ENCODE measurements at regions not wholly inside any gene's neighbourhood (a gene's known extent, or its start where the extent isn't known, plus 50 kb on each side); places are given as distances from the start of the nearest gene placed in this dataset.

DNA sequence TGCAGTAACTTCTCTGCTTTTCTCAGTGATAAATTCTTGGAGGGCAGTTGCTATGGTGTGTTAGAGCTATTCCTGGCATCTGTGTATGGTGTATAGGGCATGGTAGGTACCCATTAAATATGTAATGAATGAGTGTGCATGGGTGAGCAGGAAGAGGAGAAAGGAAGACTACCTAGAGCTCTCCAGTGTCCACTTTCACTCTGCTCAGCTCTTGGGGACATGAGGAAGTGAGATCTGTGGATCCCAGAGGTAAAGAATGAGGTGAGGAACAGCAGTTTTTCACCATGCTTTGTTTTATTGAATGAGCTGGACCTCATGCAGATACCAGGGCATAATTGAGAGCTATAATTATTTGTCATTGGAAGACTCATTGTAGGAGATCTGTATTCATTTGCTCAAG, 444.8 kb upstream of the RGS6 start:
- TF ChIP-seq, protein P1, sequence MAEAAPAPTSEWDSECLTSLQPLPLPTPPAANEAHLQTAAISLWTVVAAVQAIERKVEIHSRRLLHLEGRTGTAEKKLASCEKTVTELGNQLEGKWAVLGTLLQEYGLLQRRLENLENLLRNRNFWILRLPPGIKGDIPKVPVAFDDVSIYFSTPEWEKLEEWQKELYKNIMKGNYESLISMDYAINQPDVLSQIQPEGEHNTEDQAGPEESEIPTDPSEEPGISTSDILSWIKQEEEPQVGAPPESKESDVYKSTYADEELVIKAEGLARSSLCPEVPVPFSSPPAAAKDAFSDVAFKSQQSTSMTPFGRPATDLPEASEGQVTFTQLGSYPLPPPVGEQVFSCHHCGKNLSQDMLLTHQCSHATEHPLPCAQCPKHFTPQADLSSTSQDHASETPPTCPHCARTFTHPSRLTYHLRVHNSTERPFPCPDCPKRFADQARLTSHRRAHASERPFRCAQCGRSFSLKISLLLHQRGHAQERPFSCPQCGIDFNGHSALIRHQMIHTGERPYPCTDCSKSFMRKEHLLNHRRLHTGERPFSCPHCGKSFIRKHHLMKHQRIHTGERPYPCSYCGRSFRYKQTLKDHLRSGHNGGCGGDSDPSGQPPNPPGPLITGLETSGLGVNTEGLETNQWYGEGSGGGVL (CRISPR knock-in tag; IDR thresholded peaks at IDR 0.05), result no peak
- TF ChIP-seq, protein P2, sequence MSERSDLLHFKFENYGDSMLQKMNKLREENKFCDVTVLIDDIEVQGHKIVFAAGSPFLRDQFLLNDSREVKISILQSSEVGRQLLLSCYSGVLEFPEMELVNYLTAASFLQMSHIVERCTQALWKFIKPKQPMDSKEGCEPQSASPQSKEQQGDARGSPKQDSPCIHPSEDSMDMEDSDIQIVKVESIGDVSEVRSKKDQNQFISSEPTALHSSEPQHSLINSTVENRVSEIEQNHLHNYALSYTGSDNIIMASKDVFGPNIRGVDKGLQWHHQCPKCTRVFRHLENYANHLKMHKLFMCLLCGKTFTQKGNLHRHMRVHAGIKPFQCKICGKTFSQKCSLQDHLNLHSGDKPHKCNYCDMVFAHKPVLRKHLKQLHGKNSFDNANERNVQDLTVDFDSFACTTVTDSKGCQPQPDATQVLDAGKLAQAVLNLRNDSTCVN (CRISPR knock-in tag; IDR thresholded peaks at IDR 0.05), result no peak
- TF ChIP-seq, protein P3, sequence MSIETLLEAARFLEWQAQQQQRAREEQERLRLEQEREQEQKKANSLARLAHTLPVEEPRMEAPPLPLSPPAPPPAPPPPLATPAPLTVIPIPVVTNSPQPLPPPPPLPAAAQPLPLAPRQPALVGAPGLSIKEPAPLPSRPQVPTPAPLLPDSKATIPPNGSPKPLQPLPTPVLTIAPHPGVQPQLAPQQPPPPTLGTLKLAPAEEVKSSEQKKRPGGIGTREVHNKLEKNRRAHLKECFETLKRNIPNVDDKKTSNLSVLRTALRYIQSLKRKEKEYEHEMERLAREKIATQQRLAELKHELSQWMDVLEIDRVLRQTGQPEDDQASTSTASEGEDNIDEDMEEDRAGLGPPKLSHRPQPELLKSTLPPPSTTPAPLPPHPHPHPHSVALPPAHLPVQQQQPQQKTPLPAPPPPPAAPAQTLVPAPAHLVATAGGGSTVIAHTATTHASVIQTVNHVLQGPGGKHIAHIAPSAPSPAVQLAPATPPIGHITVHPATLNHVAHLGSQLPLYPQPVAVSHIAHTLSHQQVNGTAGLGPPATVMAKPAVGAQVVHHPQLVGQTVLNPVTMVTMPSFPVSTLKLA (conservative IDR thresholded peaks at IDR 0.05), result no peak
- no peak for TF ChIP-seq FUS (optimal IDR thresholded peaks at IDR 0.05; ENCODE audit: low read depth, low read length)
- POLR2A ChIA-PET, result no interaction called here
- CTCF ChIA-PET (ENCODE audit: low intra/inter-chr PET ratio), result interaction anchor here (0.6 kb wide), 1 partner anchor 381 kb away, joined by 4 read pairs; no protein-coding TSS in a partner anchor
- Histone ChIP-seq H3K4me2 (ENCODE audit: insufficient read depth, low read length) (no peak overlapping the region), H3K27ac (ENCODE audit: extremely low read depth, low read depth, low read length) (no peak overlapping the region), H4K20me1 (replicated peaks; ENCODE audit: control insufficient read depth, insufficient read depth, low read length) (no peaks in the 10 kb centered on the region), H3K27me3 (ENCODE audit: control insufficient read depth in 2 of 2, insufficient read depth in 2 of 2, low read length in 2 of 2) (no peaks in the 10 kb centered on the region), H3K9me1 (ENCODE audit: control insufficient read depth, insufficient read depth, low read length) (no peaks in the 10 kb centered on the region), H2AFZ (ENCODE audit: low read depth, low read length) (no peak overlapping the region), H3K4me1 (replicated peaks in 1 of 2; ENCODE audit: control insufficient read depth in 2 of 2, insufficient read depth in 2 of 2, low read length in 2 of 2) (peaks cover 0 to 6% of the 10 kb centered on the region in 2 experiments; a peak in 3 of 5 replicates), H3K36me3 (ENCODE audit: control insufficient read depth, insufficient read depth, low read length) (no peaks in the 10 kb centered on the region), H3K79me2 (ENCODE audit: control insufficient read depth, insufficient read depth, low read length) (no peaks in the 10 kb centered on the region), H3K9ac (ENCODE audit: insufficient read depth in 1 of 2, low read depth in 2 of 2, low read length in 2 of 2) (no peak overlapping the region), H3K9me3 (replicated peaks; ENCODE audit: control insufficient read depth, insufficient read depth, low read depth, low read length) (no peaks in the 10 kb centered on the region), H3K4me3 (no peak overlapping the region)
- no peak for DNase-seq (ENCODE audit: extremely low read depth in 1 of 4, low spot score in 3 of 4)
- in situ Hi-C loops (cut with MboI), result no loop called here
- no TSS peak for BruUV-seq (replicated peaks)
- FAIRE-seq, result no peak
- intact Hi-C loops (cut with micrococcal nuclease), result loop anchor here (10.0 kb wide), 1 partner anchor 163 kb away; the partner anchor contains the start of gene SIPA1L1
- no peak for ATAC-seq

Data from K562 (cell line).